Glutamatergic neuron (in vitro differentiated cells): ENCODE measurements at regions not wholly inside any gene's neighbourhood (a gene's known extent, or its start where the extent isn't known, plus 50 kb on each side); places are given as distances from the start of the nearest gene placed in this dataset.

Source experiments
- DNase-seq: peaks from one replicate; pipeline ENCODE4 v3.0.0; 2022
- H3K27ac Mint-ChIP-seq: one replicate; pipeline ENCODE4 v1.8.0; 2020; ENCODE audit warnings: mild to moderate bottlenecking, mixed read lengths, inconsistent platforms; ENCODE audit not compliant: unreplicated experiment
- H3K27me3 Mint-ChIP-seq: one replicate; pipeline ENCODE4 v1.8.0; 2020; ENCODE audit warnings: mild to moderate bottlenecking, moderate library complexity, mixed read lengths, inconsistent platforms; ENCODE audit not compliant: unreplicated experiment
- H3K36me3 Mint-ChIP-seq: one replicate; pipeline ENCODE4 v1.8.0; 2020; ENCODE audit warnings: mild to moderate bottlenecking, mixed read lengths, inconsistent platforms; ENCODE audit not compliant: unreplicated experiment
- H3K4me1 Mint-ChIP-seq: one replicate; pipeline ENCODE4 v1.8.0; 2020; ENCODE audit warnings: mild to moderate bottlenecking, low read depth, mixed read lengths, inconsistent platforms; ENCODE audit not compliant: unreplicated experiment
- H3K4me3 Mint-ChIP-seq: one replicate; pipeline ENCODE4 v1.8.0; 2020; ENCODE audit warnings: mild to moderate bottlenecking, mixed read lengths, inconsistent platforms; ENCODE audit not compliant: unreplicated experiment
- H3K9me3 Mint-ChIP-seq: one replicate; pipeline ENCODE4 v1.8.0; 2020; ENCODE audit warnings: mild to moderate bottlenecking, moderate library complexity, mixed read lengths, inconsistent platforms; ENCODE audit not compliant: unreplicated experiment
- TF ChIP-seq, protein P1 (sequence below): fragments of 200-600 bp; sonication (generic); IDR thresholded peaks from one replicate; pipeline ENCODE4 v1.5.0; 2021; ENCODE audit not compliant: partially characterized antibody, unreplicated experiment

DNA sequence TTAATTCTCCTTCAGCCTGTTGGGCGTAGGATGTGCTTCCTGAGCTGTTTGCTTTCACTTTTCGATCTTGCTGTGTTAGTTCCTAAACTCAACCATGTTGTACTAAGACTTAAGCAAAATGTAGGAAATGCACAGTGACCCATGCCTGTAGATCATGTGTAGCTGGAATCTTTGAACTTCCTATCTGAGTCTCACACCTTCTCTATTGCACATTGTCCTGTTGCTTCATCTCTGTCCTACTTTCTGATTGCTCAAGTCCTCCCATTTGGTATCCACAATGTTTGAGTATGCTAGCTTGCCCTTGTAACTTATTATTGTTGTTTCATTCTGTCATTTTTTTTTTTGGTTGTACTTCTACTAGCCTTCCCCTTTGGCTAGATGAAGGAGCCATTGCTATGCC is 239.6 kb downstream of the PPP1R2C start:
- H3K27me3 Mint-ChIP-seq: no peaks in the 10 kb centered on the region
- H3K4me3 Mint-ChIP-seq: no peak overlapping the region
- H3K27ac Mint-ChIP-seq: no peak overlapping the region
- no peak for DNase-seq
- TF ChIP-seq, protein P1, sequence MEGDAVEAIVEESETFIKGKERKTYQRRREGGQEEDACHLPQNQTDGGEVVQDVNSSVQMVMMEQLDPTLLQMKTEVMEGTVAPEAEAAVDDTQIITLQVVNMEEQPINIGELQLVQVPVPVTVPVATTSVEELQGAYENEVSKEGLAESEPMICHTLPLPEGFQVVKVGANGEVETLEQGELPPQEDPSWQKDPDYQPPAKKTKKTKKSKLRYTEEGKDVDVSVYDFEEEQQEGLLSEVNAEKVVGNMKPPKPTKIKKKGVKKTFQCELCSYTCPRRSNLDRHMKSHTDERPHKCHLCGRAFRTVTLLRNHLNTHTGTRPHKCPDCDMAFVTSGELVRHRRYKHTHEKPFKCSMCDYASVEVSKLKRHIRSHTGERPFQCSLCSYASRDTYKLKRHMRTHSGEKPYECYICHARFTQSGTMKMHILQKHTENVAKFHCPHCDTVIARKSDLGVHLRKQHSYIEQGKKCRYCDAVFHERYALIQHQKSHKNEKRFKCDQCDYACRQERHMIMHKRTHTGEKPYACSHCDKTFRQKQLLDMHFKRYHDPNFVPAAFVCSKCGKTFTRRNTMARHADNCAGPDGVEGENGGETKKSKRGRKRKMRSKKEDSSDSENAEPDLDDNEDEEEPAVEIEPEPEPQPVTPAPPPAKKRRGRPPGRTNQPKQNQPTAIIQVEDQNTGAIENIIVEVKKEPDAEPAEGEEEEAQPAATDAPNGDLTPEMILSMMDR: no peak
- no peaks in the 10 kb centered on the region for H3K36me3 Mint-ChIP-seq
- H3K9me3 Mint-ChIP-seq: no peaks in the 10 kb centered on the region
- no peaks in the 10 kb centered on the region for H3K4me1 Mint-ChIP-seq

DNA sequence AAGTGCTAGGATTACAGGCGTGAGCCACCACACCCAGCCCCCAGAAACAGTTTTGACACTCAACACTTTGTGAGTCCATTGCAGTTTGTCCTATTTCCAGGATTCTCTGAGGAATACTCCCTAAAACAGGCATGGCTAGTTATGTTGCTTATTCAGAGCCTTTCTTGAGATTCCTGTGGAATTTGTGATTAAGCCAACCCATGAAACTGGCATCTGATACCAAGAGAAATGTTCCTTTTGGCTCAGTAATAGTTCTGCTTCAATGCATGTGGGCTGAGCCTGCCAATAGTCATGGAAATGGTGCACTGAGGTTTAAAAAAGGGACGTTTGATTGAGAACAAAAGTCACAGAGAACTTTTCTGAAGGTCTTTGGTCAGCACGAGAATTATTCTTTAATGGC is 241.7 kb downstream of the PPP1R2C start:
- no peak for DNase-seq
- Mint-ChIP-seq H3K4me1 (no peaks in the 10 kb centered on the region), H3K27ac (no peak overlapping the region), H3K36me3 (no peaks in the 10 kb centered on the region), H3K4me3 (no peak overlapping the region), H3K9me3 (no peaks in the 10 kb centered on the region), H3K27me3 (no peaks in the 10 kb centered on the region)
- TF ChIP-seq, protein P1: no peak

DNA sequence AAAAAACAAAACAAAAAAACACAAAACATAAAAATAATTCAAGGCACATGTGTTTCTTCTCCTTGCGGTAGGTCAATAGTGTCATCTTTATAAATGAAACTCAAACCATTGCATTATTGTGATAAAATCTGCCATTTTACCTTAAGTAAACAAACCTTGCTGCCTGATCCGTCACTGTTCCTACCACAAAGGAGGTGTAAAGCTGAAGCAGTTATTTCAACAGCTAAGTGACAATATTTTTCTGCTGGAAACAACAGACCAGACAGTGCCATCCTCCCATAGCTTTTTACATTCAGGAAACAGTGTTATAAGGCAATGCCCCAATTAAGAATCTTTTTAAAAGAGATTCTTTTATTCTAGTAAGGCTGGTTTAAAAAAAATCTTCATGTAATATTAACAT is 242.7 kb downstream of the PPP1R2C start:
- no peak overlapping the region for H3K27ac Mint-ChIP-seq
- H3K27me3 Mint-ChIP-seq: no peaks in the 10 kb centered on the region
- no peaks in the 10 kb centered on the region for H3K9me3 Mint-ChIP-seq
- TF ChIP-seq, protein P1: no peak
- peaks cover 7% of the 10 kb centered on the region for H3K4me1 Mint-ChIP-seq
- no peaks in the 10 kb centered on the region for H3K36me3 Mint-ChIP-seq
- no peak overlapping the region for H3K4me3 Mint-ChIP-seq
- DNase-seq: no peak

DNA sequence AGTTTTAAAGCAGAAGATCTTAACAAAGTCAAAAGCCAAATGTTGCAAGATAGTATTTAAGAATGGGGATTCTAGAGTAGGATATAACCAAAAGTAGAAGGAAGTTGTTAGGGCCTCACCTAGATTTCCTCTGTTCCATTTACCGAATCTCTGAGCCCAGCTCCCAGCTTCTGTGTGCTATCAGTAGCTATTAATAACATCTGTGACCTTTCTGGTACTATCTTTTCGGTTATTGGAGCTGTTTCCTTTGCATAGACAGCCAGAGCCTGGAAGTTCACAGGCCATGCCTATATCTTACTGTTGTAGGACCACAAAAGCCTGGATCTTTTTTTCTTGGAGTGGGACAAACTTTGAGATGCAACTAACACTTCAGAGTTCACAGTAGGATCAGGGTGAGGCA is 244.2 kb downstream of the PPP1R2C start:
- H3K36me3 Mint-ChIP-seq: no peaks in the 10 kb centered on the region

DNA sequence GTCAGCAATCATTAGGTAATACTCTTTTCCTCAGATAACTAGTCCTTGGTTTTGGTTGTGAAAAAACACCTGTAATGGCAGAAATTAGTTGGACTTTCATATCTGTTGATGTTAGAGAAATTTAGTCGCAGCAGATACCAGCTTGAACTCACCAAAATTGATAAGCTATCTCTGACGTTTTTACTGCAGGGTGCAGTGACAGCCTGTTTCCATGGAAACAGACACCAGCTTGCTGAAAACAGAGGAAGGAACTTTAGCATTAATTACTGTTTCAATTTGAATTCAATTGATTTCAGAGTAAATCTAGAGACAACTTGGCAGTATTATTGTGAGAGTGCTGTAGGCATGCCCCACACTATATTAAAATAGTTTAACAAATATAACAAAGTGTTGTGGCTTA is 246.5 kb downstream of the PPP1R2C start:
- H3K4me1 Mint-ChIP-seq: peaks cover 11% of the 10 kb centered on the region
- DNase-seq: no peak
- H3K27ac Mint-ChIP-seq: no peak overlapping the region
- no peaks in the 10 kb centered on the region for H3K9me3 Mint-ChIP-seq
- no peaks in the 10 kb centered on the region for H3K27me3 Mint-ChIP-seq
- H3K4me3 Mint-ChIP-seq: no peak overlapping the region
- TF ChIP-seq, protein P1: no peak
- no peaks in the 10 kb centered on the region for H3K36me3 Mint-ChIP-seq

More for the DNA sequence above, 244.2 kb downstream of the PPP1R2C start:
- TF ChIP-seq, protein P1: no peak
- Mint-ChIP-seq H3K27ac (no peak overlapping the region), H3K27me3 (no peaks in the 10 kb centered on the region), H3K4me1 (peaks cover 11% of the 10 kb centered on the region), H3K4me3 (no peak overlapping the region), H3K9me3 (no peaks in the 10 kb centered on the region)
- DNase-seq: no peak
